ENCODE measurements at regions not wholly inside any gene's neighbourhood (a gene's known extent, or its start where the extent isn't known, plus 50 kb on each side); places are given as distances from the start of the nearest gene placed in this dataset.

DNA sequence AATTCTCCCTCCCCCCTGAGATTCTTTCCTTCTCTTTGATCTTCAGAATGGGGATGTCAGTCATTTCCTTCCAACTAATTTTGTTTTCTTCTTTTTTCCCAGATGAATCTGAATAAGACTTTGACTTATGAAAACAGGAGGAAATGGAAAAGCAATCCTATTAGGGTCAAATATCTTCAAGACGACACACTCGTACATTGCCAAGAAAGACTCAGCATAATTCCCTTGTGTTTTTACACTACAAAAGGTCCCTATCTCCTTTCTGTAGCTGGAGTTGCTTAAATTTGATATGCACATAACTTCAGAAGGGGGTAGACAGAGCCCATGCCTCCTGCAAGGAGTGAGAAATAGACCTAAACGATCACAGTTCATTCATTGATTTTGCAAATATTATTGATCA, 230.3 kb upstream of the RBBP8 start:
- no peak for DNase-seq (ENCODE audit: low read depth in 1 of 2, low spot score in 1 of 2)
- Histone ChIP-seq H3K27me3 (ENCODE audit: insufficient read depth, poor library complexity, severe bottlenecking) (no peaks in the 10 kb centered on the region), H3K4me3 (replicated peaks; ENCODE audit: insufficient read depth, low read length) (no peak overlapping the region), H3K27ac (replicated peaks) (no peak overlapping the region)
- TF ChIP-seq SPI1 (IDR thresholded peaks at IDR 0.05; ENCODE audit: borderline replicate concordance, low read depth) (no peak), POLR2AphosphoS5 (IDR thresholded peaks at IDR 0.05; ENCODE audit: low read depth) (no peak), GABPA (IDR thresholded peaks at IDR 0.05; ENCODE audit: low read depth) (no peak)
- TF ChIP-seq, protein P1, sequence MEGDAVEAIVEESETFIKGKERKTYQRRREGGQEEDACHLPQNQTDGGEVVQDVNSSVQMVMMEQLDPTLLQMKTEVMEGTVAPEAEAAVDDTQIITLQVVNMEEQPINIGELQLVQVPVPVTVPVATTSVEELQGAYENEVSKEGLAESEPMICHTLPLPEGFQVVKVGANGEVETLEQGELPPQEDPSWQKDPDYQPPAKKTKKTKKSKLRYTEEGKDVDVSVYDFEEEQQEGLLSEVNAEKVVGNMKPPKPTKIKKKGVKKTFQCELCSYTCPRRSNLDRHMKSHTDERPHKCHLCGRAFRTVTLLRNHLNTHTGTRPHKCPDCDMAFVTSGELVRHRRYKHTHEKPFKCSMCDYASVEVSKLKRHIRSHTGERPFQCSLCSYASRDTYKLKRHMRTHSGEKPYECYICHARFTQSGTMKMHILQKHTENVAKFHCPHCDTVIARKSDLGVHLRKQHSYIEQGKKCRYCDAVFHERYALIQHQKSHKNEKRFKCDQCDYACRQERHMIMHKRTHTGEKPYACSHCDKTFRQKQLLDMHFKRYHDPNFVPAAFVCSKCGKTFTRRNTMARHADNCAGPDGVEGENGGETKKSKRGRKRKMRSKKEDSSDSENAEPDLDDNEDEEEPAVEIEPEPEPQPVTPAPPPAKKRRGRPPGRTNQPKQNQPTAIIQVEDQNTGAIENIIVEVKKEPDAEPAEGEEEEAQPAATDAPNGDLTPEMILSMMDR (IDR thresholded peaks at IDR 0.05; ENCODE audit: insufficient read depth, low read length) = no peak
- TF ChIP-seq, protein P2, sequence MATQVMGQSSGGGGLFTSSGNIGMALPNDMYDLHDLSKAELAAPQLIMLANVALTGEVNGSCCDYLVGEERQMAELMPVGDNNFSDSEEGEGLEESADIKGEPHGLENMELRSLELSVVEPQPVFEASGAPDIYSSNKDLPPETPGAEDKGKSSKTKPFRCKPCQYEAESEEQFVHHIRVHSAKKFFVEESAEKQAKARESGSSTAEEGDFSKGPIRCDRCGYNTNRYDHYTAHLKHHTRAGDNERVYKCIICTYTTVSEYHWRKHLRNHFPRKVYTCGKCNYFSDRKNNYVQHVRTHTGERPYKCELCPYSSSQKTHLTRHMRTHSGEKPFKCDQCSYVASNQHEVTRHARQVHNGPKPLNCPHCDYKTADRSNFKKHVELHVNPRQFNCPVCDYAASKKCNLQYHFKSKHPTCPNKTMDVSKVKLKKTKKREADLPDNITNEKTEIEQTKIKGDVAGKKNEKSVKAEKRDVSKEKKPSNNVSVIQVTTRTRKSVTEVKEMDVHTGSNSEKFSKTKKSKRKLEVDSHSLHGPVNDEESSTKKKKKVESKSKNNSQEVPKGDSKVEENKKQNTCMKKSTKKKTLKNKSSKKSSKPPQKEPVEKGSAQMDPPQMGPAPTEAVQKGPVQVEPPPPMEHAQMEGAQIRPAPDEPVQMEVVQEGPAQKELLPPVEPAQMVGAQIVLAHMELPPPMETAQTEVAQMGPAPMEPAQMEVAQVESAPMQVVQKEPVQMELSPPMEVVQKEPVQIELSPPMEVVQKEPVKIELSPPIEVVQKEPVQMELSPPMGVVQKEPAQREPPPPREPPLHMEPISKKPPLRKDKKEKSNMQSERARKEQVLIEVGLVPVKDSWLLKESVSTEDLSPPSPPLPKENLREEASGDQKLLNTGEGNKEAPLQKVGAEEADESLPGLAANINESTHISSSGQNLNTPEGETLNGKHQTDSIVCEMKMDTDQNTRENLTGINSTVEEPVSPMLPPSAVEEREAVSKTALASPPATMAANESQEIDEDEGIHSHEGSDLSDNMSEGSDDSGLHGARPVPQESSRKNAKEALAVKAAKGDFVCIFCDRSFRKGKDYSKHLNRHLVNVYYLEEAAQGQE (IDR thresholded peaks at IDR 0.05; ENCODE audit: insufficient replicate concordance, low read depth) = no peak

DNA sequence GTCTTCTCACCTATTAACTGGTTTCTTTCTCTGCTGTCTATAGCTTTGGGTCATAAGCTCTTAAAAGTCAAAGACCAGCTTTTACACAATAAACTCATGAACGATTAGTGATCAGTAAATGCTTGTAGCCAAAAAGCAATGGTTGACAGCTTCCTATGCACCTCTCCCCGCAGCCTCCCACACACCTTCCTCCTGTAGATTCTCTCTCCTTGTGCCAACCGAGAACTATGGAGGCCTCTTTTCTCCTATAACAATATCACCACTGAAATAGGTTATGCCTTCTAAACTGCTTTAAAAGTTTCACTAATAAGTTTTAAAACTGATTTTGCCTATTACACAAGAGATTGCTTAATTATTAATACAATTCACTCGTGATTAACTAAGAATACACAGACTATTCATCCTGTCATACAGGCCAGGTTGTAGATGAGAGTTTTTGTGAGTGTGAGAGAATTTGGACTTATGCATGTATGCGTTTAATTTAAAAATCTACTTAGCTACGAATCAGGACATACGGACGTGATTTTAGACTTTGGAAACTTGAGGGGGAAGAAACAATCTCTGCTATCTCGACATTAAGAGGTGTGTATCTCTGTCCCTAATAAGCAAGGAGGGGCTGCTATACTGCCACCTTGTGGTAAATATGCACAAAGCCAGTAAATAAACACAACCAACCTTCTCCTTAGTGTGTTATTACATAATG, 229.1 kb upstream of the RBBP8 start:
- Histone ChIP-seq H3K27me3 (ENCODE audit: insufficient read depth, poor library complexity, severe bottlenecking) (no peaks in the 10 kb centered on the region), H3K4me3 (replicated peaks; ENCODE audit: insufficient read depth, low read length) (no peak overlapping the region), H3K27ac (replicated peaks) (no peak overlapping the region)
- no peak for TF ChIP-seq GABPA (IDR thresholded peaks at IDR 0.05; ENCODE audit: low read depth)
- no peak for TF ChIP-seq SPI1 (IDR thresholded peaks at IDR 0.05; ENCODE audit: borderline replicate concordance, low read depth)
- TF ChIP-seq, protein P2 (IDR thresholded peaks at IDR 0.05; ENCODE audit: insufficient replicate concordance, low read depth) = no peak
- no peak for TF ChIP-seq POLR2AphosphoS5 (IDR thresholded peaks at IDR 0.05; ENCODE audit: low read depth)
- TF ChIP-seq, protein P1 (IDR thresholded peaks at IDR 0.05; ENCODE audit: insufficient read depth, low read length) = peak; percentile 81
- peak; percentile 40 to 51 for DNase-seq (ENCODE audit: low read depth in 1 of 2, low spot score in 1 of 2)

DNA sequence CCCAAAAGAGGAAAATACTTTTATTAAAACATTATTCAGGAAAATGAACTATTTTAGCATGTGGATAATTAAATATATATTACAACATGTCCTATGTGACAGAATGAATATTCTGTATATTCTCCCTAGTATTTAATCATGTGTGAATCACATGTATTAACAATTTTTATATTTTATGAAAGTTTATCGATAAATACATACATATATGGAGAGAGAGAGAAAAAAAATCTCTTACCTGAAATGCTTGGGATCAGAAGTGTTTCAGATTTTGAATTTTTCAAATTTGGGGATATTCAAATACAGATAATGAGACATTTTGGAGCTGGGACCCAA, 228.6 kb upstream of the RBBP8 start:
- no peak for DNase-seq (ENCODE audit: low read depth in 1 of 2, low spot score in 1 of 2)
- TF ChIP-seq, protein P2 (IDR thresholded peaks at IDR 0.05; ENCODE audit: insufficient replicate concordance, low read depth) = no peak
- TF ChIP-seq SPI1 (IDR thresholded peaks at IDR 0.05; ENCODE audit: borderline replicate concordance, low read depth) = no peak
- TF ChIP-seq, protein P1 (IDR thresholded peaks at IDR 0.05; ENCODE audit: insufficient read depth, low read length) = no peak
- no peak for TF ChIP-seq POLR2AphosphoS5 (IDR thresholded peaks at IDR 0.05; ENCODE audit: low read depth)
- no peak for TF ChIP-seq GABPA (IDR thresholded peaks at IDR 0.05; ENCODE audit: low read depth)
- Histone ChIP-seq H3K27me3 (ENCODE audit: insufficient read depth, poor library complexity, severe bottlenecking) (no peaks in the 10 kb centered on the region), H3K4me3 (replicated peaks; ENCODE audit: insufficient read depth, low read length) (no peak overlapping the region), H3K27ac (replicated peaks) (no peak overlapping the region)

Measured in HL-60 (cell line).